ENCODE measurements at regions not wholly inside any gene's neighbourhood (a gene's known extent, or its start where the extent isn't known, plus 50 kb on each side); places are given as distances from the start of the nearest gene placed in this dataset.

DNA sequence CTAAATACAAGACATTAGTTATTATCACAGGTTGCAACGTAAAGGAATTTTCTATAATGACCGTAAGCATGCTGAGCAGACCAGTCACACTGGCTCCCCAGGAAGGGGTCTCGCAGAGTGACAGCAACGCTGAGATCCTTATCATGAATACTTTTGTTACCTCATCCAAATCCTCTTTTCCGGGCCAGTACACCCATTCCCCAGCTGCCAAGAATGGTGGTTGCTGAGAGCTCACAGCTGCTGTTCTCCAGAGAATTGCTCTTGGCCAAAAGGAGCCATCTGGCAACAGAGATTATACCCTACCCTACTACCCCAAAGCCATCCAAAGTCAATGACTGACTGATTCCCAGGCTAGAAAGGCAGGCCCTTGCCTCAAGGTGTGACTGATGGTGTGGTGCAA is 91.6 kb downstream of the FUNDC1 start:
- FAIRE-seq (no peak), ATAC-seq (no peak), DNase-seq (ENCODE audit: low read depth, low spot score) (no peak)
- POLR2A ChIA-PET, result no interaction called here
- H3K4me3 ChIP-seq, result no peak overlapping the region
- no peaks in the 10 kb centered on the region for H3K36me3 ChIP-seq (ENCODE audit: control insufficient read depth in 2 of 2, insufficient read depth in 2 of 2, low read length in 1 of 2)
- no peak for TF ChIP-seq MTA3 (IDR thresholded peaks at IDR 0.05; ENCODE audit: borderline replicate concordance, low read length)
- no peak for TF ChIP-seq ZNF384 (IDR thresholded peaks at IDR 0.05; ENCODE audit: borderline replicate concordance, low read depth, low read length)
- TF ChIP-seq ZSCAN29 (IDR thresholded peaks at IDR 0.05), result no peak
- no peak for TF ChIP-seq HDAC2 (IDR thresholded peaks at IDR 0.05)
- TF ChIP-seq RELA (IDR thresholded peaks at IDR 0.05; ENCODE audit: borderline replicate concordance, partially characterized antibody), result no peak
- TF ChIP-seq, protein P1, sequence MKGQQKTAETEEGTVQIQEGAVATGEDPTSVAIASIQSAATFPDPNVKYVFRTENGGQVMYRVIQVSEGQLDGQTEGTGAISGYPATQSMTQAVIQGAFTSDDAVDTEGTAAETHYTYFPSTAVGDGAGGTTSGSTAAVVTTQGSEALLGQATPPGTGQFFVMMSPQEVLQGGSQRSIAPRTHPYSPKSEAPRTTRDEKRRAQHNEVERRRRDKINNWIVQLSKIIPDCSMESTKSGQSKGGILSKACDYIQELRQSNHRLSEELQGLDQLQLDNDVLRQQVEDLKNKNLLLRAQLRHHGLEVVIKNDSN (IDR thresholded peaks at IDR 0.05; ENCODE audit: borderline replicate concordance, extremely low read length, insufficient read depth, low read depth, low read length), result no peak
- TF ChIP-seq TAF1 (IDR thresholded peaks at IDR 0.05; ENCODE audit: borderline replicate concordance, low read depth, low read length), result no peak
- in situ Hi-C loops (cut with MboI) (no loop called here), intact Hi-C loops (cut with micrococcal nuclease; ENCODE audit: unreplicated experiment) (no loop called here)
- H3K27ac ChIP-seq (ENCODE audit: control insufficient read depth, insufficient read depth), result no peak overlapping the region
- no peaks in the 10 kb centered on the region for H3K27me3 ChIP-seq (replicated peaks in 1 of 2; ENCODE audit: control insufficient read depth in 2 of 2, insufficient read depth in 2 of 2, low read length in 1 of 2)
- CTCF ChIA-PET, result no interaction called here
- RAD21 ChIA-PET (ENCODE audit: unreplicated experiment), result no interaction called here
- no peak overlapping the region for H3K4me2 ChIP-seq (ENCODE audit: control insufficient read depth, insufficient read depth)
- WGBS (ENCODE audit: insufficient coverage, insufficient replicate concordance, low lambda C conversion rate, missing lambda C conversion rate), result 42% methylated on average over 5 of the region's 5 CpGs
- H3K9me3 ChIP-seq (replicated peaks; ENCODE audit: control insufficient read depth, insufficient read depth, low read length), result no peaks in the 10 kb centered on the region
- SMC1A ChIA-PET (ENCODE audit: uncharacterized antibody, unreplicated experiment), result no interaction called here
- no TSS peak for BruUV-seq (replicated peaks)
- no peaks in the 10 kb centered on the region for H3K4me1 ChIP-seq (ENCODE audit: control insufficient read depth, insufficient read depth, low read length)
- H3K9ac ChIP-seq (ENCODE audit: control insufficient read depth, insufficient read depth, low read length), result no peak overlapping the region
- no peaks in the 10 kb centered on the region for H3K79me2 ChIP-seq (ENCODE audit: control insufficient read depth, insufficient read depth, low read length)
- H4K20me1 ChIP-seq (ENCODE audit: control insufficient read depth, insufficient read depth), result no peaks in the 10 kb centered on the region
- no peak overlapping the region for H2AFZ ChIP-seq (ENCODE audit: control insufficient read depth, low read depth, low read length)

DNA sequence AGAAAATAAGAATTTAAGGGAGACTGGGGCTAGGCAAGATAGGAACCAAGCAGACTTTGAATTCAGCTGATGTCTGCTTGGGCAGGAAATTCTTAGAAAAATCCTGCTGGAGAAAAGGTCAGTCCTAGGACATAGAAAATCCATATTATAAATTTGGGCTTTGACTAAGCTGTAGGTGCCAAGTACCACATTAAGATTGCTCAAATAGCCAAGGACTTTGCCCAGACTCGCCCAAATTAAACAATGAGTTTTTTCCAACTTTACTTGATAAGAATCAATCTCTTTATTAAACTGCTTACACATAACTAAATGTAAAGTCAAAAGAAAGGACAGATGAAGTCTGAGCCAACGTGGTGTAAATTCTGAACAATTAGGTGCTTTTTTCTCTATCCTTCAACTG is 95.4 kb downstream of the FUNDC1 start:
- ChIA-PET RAD21 (ENCODE audit: unreplicated experiment) (no interaction called here), POLR2A (no interaction called here), CTCF (no interaction called here), SMC1A (ENCODE audit: uncharacterized antibody, unreplicated experiment) (no interaction called here)
- H3K79me2 ChIP-seq (ENCODE audit: control insufficient read depth, insufficient read depth, low read length), result no peaks in the 10 kb centered on the region
- BruUV-seq (replicated peaks), result no TSS peak
- no peak overlapping the region for H2AFZ ChIP-seq (ENCODE audit: control insufficient read depth, low read depth, low read length)
- H3K9me3 ChIP-seq (replicated peaks; ENCODE audit: control insufficient read depth, insufficient read depth, low read length), result no peaks in the 10 kb centered on the region
- 14% methylated on average over 2 of the region's 2 CpGs for WGBS (ENCODE audit: insufficient coverage, insufficient replicate concordance, low lambda C conversion rate, missing lambda C conversion rate)
- H3K27ac ChIP-seq (ENCODE audit: control insufficient read depth, insufficient read depth), result no peak overlapping the region
- no peaks in the 10 kb centered on the region for H3K36me3 ChIP-seq (ENCODE audit: control insufficient read depth in 2 of 2, insufficient read depth in 2 of 2, low read length in 1 of 2)
- intact Hi-C loops (cut with micrococcal nuclease; ENCODE audit: unreplicated experiment), result no loop called here
- ATAC-seq (no peak), DNase-seq (ENCODE audit: low read depth, low spot score) (no peak), FAIRE-seq (no peak)
- H3K4me3 ChIP-seq, result no peak overlapping the region
- no peaks in the 10 kb centered on the region for H3K4me1 ChIP-seq (ENCODE audit: control insufficient read depth, insufficient read depth, low read length)
- H3K4me2 ChIP-seq (ENCODE audit: control insufficient read depth, insufficient read depth), result no peak overlapping the region
- in situ Hi-C loops (cut with MboI), result no loop called here
- no peaks in the 10 kb centered on the region for H3K27me3 ChIP-seq (replicated peaks in 1 of 2; ENCODE audit: control insufficient read depth in 2 of 2, insufficient read depth in 2 of 2, low read length in 1 of 2)
- H3K9ac ChIP-seq (ENCODE audit: control insufficient read depth, insufficient read depth, low read length), result no peak overlapping the region
- no peaks in the 10 kb centered on the region for H4K20me1 ChIP-seq (ENCODE audit: control insufficient read depth, insufficient read depth)
- TF ChIP-seq LARP7 (IDR thresholded peaks at IDR 0.05) (no peak), NBN (IDR thresholded peaks at IDR 0.05) (no peak), SPI1 (IDR thresholded peaks at IDR 0.05; ENCODE audit: borderline replicate concordance, insufficient read depth, low read depth, low read length) (no peak), CBFB (IDR thresholded peaks at IDR 0.05; ENCODE audit: low read depth) (no peak), CBX3 (IDR thresholded peaks at IDR 0.05; ENCODE audit: borderline replicate concordance, low read depth) (no peak), SRF (IDR thresholded peaks at IDR 0.05; ENCODE audit: low read depth in 2 of 2, low read length in 2 of 2) (no peak), STAT3 (IDR thresholded peaks at IDR 0.05; ENCODE audit: low read depth, low read length) (no peak)
- TF ChIP-seq, protein P2, sequence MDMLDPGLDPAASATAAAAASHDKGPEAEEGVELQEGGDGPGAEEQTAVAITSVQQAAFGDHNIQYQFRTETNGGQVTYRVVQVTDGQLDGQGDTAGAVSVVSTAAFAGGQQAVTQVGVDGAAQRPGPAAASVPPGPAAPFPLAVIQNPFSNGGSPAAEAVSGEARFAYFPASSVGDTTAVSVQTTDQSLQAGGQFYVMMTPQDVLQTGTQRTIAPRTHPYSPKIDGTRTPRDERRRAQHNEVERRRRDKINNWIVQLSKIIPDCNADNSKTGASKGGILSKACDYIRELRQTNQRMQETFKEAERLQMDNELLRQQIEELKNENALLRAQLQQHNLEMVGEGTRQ (IDR thresholded peaks at IDR 0.05; ENCODE audit: borderline replicate concordance, low read depth, low read length), result no peak
